ENCODE measurements at regions not wholly inside any gene's neighbourhood (a gene's known extent, or its start where the extent isn't known, plus 50 kb on each side); places are given as distances from the start of the nearest gene placed in this dataset.

GRCh38 chr7:12094365-12094921 lies 116.7 kb upstream of the TMEM106B start:
- FAIRE-seq (no peak), DNase-seq (ENCODE audit: insufficient read length, low spot score) (no peak)
- no peak for TF ChIP-seq CTCF (IDR thresholded peaks at IDR 0.05; ENCODE audit: insufficient read depth, missing control alignments)

- no peak for FAIRE-seq
- no peak for DNase-seq (ENCODE audit: insufficient read length, low spot score)
- TF ChIP-seq CTCF (IDR thresholded peaks at IDR 0.05; ENCODE audit: insufficient read depth, missing control alignments): no peak
Measured at GRCh38 chr7:12102126-12102525, 109.0 kb upstream of the TMEM106B start.

DNA sequence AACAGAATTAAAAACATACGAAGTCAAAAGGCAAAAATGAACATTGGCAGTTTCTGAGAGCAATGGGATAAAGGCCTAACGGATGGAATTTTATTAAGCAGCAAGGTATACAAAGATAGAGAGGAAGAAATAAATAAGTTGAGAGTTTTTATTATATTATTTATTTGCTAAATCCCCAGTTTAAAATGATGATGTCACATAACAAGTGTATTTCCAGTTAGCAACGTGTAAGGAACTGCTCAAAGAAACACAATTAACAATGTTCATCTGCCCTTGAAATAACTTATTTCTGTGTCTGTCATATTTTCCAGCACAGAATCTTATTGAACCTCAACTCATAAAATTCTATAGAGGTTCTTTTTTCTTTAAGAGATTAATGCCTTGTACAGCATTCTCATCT lies 108.6 kb upstream of the TMEM106B start:
- TF ChIP-seq CTCF (IDR thresholded peaks at IDR 0.05; ENCODE audit: insufficient read depth, missing control alignments): no peak
- DNase-seq (ENCODE audit: insufficient read length, low spot score): no peak
- no peak for FAIRE-seq

- TF ChIP-seq CTCF (IDR thresholded peaks at IDR 0.05; ENCODE audit: insufficient read depth, missing control alignments): no peak
- FAIRE-seq (no peak), DNase-seq (ENCODE audit: insufficient read length, low spot score) (no peak)
Measured at GRCh38 chr7:12103948-12104347, 107.1 kb upstream of the TMEM106B start.

DNA sequence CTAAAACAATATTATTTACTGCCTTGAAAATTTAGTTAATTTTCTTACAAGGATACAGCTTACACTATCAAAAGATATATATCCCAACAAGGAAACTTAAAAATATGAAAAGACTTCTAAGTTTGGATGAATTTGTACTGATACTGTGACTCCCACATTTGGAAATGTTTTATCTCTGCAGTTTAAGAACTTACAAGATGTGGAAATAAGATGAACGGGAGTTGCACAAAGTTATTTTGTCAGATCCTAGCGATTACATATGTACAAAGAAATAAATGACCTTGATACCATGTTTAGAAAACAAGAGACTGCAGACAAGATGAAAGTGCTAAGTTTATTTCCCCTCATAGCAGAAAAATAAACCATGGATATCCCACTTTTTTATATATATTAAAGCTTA lies 103.7 kb upstream of the TMEM106B start:
- no peak for TF ChIP-seq CTCF (IDR thresholded peaks at IDR 0.05; ENCODE audit: insufficient read depth, missing control alignments)
- no peak for DNase-seq (ENCODE audit: insufficient read length, low spot score)
- no peak for FAIRE-seq

- FAIRE-seq: no peak
- no peak for TF ChIP-seq CTCF (IDR thresholded peaks at IDR 0.05; ENCODE audit: insufficient read depth, missing control alignments)
- DNase-seq (ENCODE audit: insufficient read length, low spot score): no peak
Measured at GRCh38 chr7:12107841-12108254, 103.2 kb upstream of the TMEM106B start.

- no peak for TF ChIP-seq CTCF (IDR thresholded peaks at IDR 0.05; ENCODE audit: insufficient read depth, missing control alignments)
- no peak for DNase-seq (ENCODE audit: insufficient read length, low spot score)
- no peak for FAIRE-seq
Measured at GRCh38 chr7:12110425-12110824, 100.7 kb upstream of the TMEM106B start.
